GM12878 (cell line): ENCODE measurements at regions not wholly inside any gene's neighbourhood (a gene's known extent, or its start where the extent isn't known, plus 50 kb on each side); places are given as distances from the start of the nearest gene placed in this dataset.

Experiments used
- ATAC-seq: fragments of 200-7000 bp; cut with Tn5 transposase; 3 replicates; pipeline ENCODE4 v1.9.1; 2020; ENCODE audit warnings: mild to moderate bottlenecking, moderate library complexity
- BruUV-seq: library from RNA; stranded (reverse); fragments of 400-500 nt; replicated peaks from 2 replicates; lab custom pipeline; 2021; lab: Mats Ljungman, UMichigan
- CTCF ChIA-PET: fragments of 300-600 bp; sonication (Branson Sonifier 250); formaldehyde crosslinking; extraction: SDS; loops from one replicate; lab custom pipeline; 2021; ENCODE audit warnings: inconsistent platforms; lab: Yijun Ruan, JAX
- POLR2A ChIA-PET: fragments of 350-600 bp; formaldehyde crosslinking; extraction: SDS; loops from one replicate; lab custom pipeline; 2021; ENCODE audit warnings: inconsistent platforms; lab: Charles Lee
- RAD21 ChIA-PET: fragments of 300-600 bp; sonication (Branson Sonifier 250); formaldehyde crosslinking; loops from one replicate; lab custom pipeline; 2023; ENCODE audit warnings: antibody characterized with exemption; ENCODE audit not compliant: unreplicated experiment; lab: Charles Lee
- SMC1A ChIA-PET: fragments of 300-600 bp; sonication (Branson Sonifier 250); formaldehyde crosslinking; loops from one replicate; lab custom pipeline; 2023; ENCODE audit not compliant: unreplicated experiment, uncharacterized antibody; lab: Charles Lee
- DNase-seq: peaks from one replicate; pipeline ENCODE4 v3.0.0-alpha.2; 2011; ENCODE audit warnings: low read depth, low spot score
- FAIRE-seq: peaks from 3 replicates; lab custom pipeline; 2011; peaks lifted over from hg19 to GRCh38; lab: Jason Lieb, UNC
- H2AFZ ChIP-seq: 2 replicates; pipeline ENCODE4 v1.6.0; 2011; ENCODE audit warnings: low read depth, low read length, control low read depth; ENCODE audit not compliant: control insufficient read depth
- H3K27ac ChIP-seq: 2 replicates; pipeline ENCODE4 v1.5.1; 2011; ENCODE audit warnings: control low read depth; ENCODE audit not compliant: control insufficient read depth, insufficient read depth
- H3K27me3 ChIP-seq, 2 experiments: replicated peaks in 1 of 2; 2 replicates each; pipeline versions ENCODE4 v1.6.0 to v1.6.1; 2011; ENCODE audit warnings: low read length in 1 of 2; ENCODE audit not compliant: control insufficient read depth in 2 of 2, insufficient read depth in 2 of 2
- H3K36me3 ChIP-seq, 2 experiments: 2 replicates each; pipeline ENCODE4 v1.5.1; 2011; ENCODE audit warnings: low read length in 1 of 2; ENCODE audit not compliant: control insufficient read depth in 2 of 2, insufficient read depth in 2 of 2
- H3K4me1 ChIP-seq: 2 replicates; pipeline ENCODE4 v1.6.1; 2011; ENCODE audit warnings: mild to moderate bottlenecking, low read length, moderate library complexity, mixed read lengths; ENCODE audit not compliant: control insufficient read depth, insufficient read depth
- H3K4me2 ChIP-seq: 2 replicates; pipeline ENCODE4 v1.6.0; 2011; ENCODE audit warnings: control low read depth; ENCODE audit not compliant: control insufficient read depth, insufficient read depth
- H3K4me3 ChIP-seq: fragments of 200-600 bp; sonication (generic); 2 replicates; pipeline ENCODE4 v1.5.1; 2016
- H3K79me2 ChIP-seq: 2 replicates; pipeline ENCODE4 v1.6.0; 2011; ENCODE audit warnings: low read length; ENCODE audit not compliant: control insufficient read depth, insufficient read depth
- H3K9ac ChIP-seq: 2 replicates; pipeline ENCODE4 v1.8.0; 2011; ENCODE audit warnings: low read length, control low read depth, mixed read lengths; ENCODE audit not compliant: control insufficient read depth, insufficient read depth
- H3K9me3 ChIP-seq: replicated peaks from 3 replicates; pipeline ENCODE4 v1.5.1; 2011; ENCODE audit warnings: mild to moderate bottlenecking, low read length; ENCODE audit not compliant: control insufficient read depth, insufficient read depth
- H4K20me1 ChIP-seq: 2 replicates; pipeline ENCODE4 v1.6.0; 2011; ENCODE audit not compliant: control insufficient read depth, insufficient read depth
- ASH2L ChIP-seq: fragments of 300-600, 200-600 bp; sonication (generic); IDR thresholded peaks from 2 replicates; pipeline ENCODE4 v1.6.1; 2017; ENCODE audit warnings: low read depth, mild to moderate bottlenecking, borderline replicate concordance
- CEBPZ ChIP-seq: fragments of 150-350 bp; IDR thresholded peaks from 2 replicates; pipeline ENCODE4 v1.6.1; 2016; ENCODE audit warnings: low read depth, low read length
- CHD2 ChIP-seq: IDR thresholded peaks from 2 replicates; pipeline ENCODE4 v1.6.1; 2011; ENCODE audit warnings: low read depth, low read length, improper control_type of control experiment, borderline replicate concordance
- HDAC2 ChIP-seq: fragments of 200-600 bp; sonication (generic); IDR thresholded peaks from 2 replicates; pipeline ENCODE4 v1.6.1; 2017
- HDGF ChIP-seq: fragments of 450-650 bp; IDR thresholded peaks from 2 replicates; pipeline ENCODE4 v1.6.1; 2016; ENCODE audit warnings: antibody characterized with exemption
- KLF5 ChIP-seq: fragments of 450-650 bp; IDR thresholded peaks from 2 replicates; pipeline ENCODE4 v1.6.1; 2014; ENCODE audit warnings: mild to moderate bottlenecking; ENCODE audit not compliant: partially characterized antibody
- REST ChIP-seq: IDR thresholded peaks from 2 replicates; pipeline ENCODE4 v1.6.1; 2012; ENCODE audit warnings: mild to moderate bottlenecking, low read depth, low read length
- SP1 ChIP-seq: IDR thresholded peaks from one replicate; pipeline ENCODE4 v1.6.1; 2011; ENCODE audit warnings: low read depth, low read length
- SRF ChIP-seq, 2 experiments: IDR thresholded peaks; 2 replicates each; pipeline ENCODE4 v1.6.1; 2011; ENCODE audit warnings: low read depth in 2 of 2, low read length in 2 of 2, mild to moderate bottlenecking in 1 of 2, moderate library complexity in 1 of 2
- STAT1 ChIP-seq: fragments of 450-650 bp; conservative IDR thresholded peaks from 2 replicates; pipeline ENCODE4 v1.6.1; 2014; ENCODE audit warnings: antibody characterized with exemption, mild to moderate bottlenecking
- ZNF207 ChIP-seq: fragments of 450-650 bp; IDR thresholded peaks from 2 replicates; pipeline ENCODE4 v1.6.1; 2014; ENCODE audit warnings: antibody characterized with exemption, mild to moderate bottlenecking, borderline replicate concordance
- ZNF24 ChIP-seq: fragments of 450-650 bp; IDR thresholded peaks from 2 replicates; pipeline ENCODE4 v1.6.1; 2017; ENCODE audit warnings: antibody characterized with exemption, mild to moderate bottlenecking
- ZZZ3 ChIP-seq: IDR thresholded peaks from 2 replicates; pipeline ENCODE4 v1.6.1; 2011; ENCODE audit warnings: low read depth; ENCODE audit not compliant: control insufficient read depth, insufficient read length
- WGBS: methylation state at CpG from one replicate; pipeline ENCODE4 v1.1.6; 2016; ENCODE audit warnings: low lambda C conversion rate; ENCODE audit not compliant: insufficient replicate concordance, insufficient coverage; ENCODE audit errors: missing lambda C conversion rate; 5-methylcytosine and 5-hydroxymethylcytosine counted together
- in situ Hi-C: fragments of 300-500 bp; cut with MboI; formaldehyde crosslinking; loops from 9 replicates; pipeline ENCODE4 v1.14.3; 2018; ENCODE audit warnings: mixed read lengths
- intact Hi-C: fragments of 100-400 bp; cut with micrococcal nuclease; formaldehyde crosslinking; loops from one replicate; pipeline ENCODE4 v1.14.2; 2022; ENCODE audit not compliant: unreplicated experiment
- TF ChIP-seq, protein P1 (sequence below), 3 experiments: IDR thresholded peaks in 2 of 3; conservative IDR thresholded peaks in 1 of 3; 2 replicates each; pipeline ENCODE4 v1.5.1; 2011; ENCODE audit warnings: low read depth in 3 of 3, low read length in 3 of 3, mild to moderate bottlenecking in 3 of 3, control low read depth in 2 of 3, moderate library complexity in 2 of 3, inconsistent platforms in 1 of 3, mixed read lengths in 1 of 3; ENCODE audit not compliant: control insufficient read depth in 2 of 3, insufficient read depth in 1 of 3; ENCODE audit errors: extremely low read depth in 1 of 3
- TF ChIP-seq, protein P2 (sequence below): fragments of 450-650 bp; IDR thresholded peaks from 2 replicates; pipeline ENCODE4 v1.6.1; 2017; ENCODE audit warnings: mild to moderate bottlenecking

DNA sequence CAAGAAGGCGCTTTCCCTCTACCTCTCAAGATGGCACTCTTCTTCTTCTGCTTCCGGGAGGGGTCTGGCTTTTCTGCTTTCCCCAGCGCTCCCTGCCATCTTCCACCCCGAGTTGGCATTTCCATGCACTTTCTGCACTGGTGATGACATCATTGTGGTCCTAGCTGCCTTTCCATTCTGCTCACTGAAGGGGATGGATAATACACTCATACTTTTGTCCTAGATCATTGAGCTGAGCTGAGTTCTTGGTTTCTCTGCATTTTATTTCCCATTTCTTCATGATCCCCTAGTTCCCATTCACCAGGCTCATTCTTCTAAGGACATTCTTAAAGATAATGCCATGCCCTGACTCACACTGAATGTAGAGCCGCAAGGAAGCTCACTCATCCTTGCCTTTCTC is 96.7 kb downstream of the EDN1 start:
- RAD21 ChIA-PET = no interaction called here
- BruUV-seq = no TSS peak
- Histone ChIP-seq H3K4me1 (peaks cover 11% of the 10 kb centered on the region), H3K9me3 (no peaks in the 10 kb centered on the region; the same call in 1 of the 3 replicates), H3K4me3 (no peak overlapping the region), H3K27ac (no peak overlapping the region), H3K36me3 (no peaks in the 10 kb centered on the region), H3K4me2 (no peak overlapping the region), H3K27me3 (no peaks in the 10 kb centered on the region), H3K9ac (no peak overlapping the region), H4K20me1 (no peaks in the 10 kb centered on the region), H2AFZ (no peak overlapping the region), H3K79me2 (no peaks in the 10 kb centered on the region)
- CTCF ChIA-PET = no interaction called here
- intact Hi-C loops (no loop called here), in situ Hi-C loops (no loop called here)
- FAIRE-seq (no peak), ATAC-seq (no peak), DNase-seq (no peak)
- POLR2A ChIA-PET = no interaction called here
- SMC1A ChIA-PET = interaction anchor here (1.0 kb wide), 1 partner anchor 24 kb away, joined by 3 read pairs; no protein-coding TSS in a partner anchor
- WGBS = 39% methylated on average over 5 of the region's 5 CpGs
- no peak for TF ChIP-seq HDGF
- no peak for TF ChIP-seq HDAC2
- no peak for TF ChIP-seq ZZZ3
- no peak for TF ChIP-seq STAT1
- TF ChIP-seq, protein P1, sequence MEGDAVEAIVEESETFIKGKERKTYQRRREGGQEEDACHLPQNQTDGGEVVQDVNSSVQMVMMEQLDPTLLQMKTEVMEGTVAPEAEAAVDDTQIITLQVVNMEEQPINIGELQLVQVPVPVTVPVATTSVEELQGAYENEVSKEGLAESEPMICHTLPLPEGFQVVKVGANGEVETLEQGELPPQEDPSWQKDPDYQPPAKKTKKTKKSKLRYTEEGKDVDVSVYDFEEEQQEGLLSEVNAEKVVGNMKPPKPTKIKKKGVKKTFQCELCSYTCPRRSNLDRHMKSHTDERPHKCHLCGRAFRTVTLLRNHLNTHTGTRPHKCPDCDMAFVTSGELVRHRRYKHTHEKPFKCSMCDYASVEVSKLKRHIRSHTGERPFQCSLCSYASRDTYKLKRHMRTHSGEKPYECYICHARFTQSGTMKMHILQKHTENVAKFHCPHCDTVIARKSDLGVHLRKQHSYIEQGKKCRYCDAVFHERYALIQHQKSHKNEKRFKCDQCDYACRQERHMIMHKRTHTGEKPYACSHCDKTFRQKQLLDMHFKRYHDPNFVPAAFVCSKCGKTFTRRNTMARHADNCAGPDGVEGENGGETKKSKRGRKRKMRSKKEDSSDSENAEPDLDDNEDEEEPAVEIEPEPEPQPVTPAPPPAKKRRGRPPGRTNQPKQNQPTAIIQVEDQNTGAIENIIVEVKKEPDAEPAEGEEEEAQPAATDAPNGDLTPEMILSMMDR (IDR thresholded peaks at IDR 0.05 in 2 of 3, conservative IDR thresholded peaks at IDR 0.05 in 1 of 3; ENCODE audit: control insufficient read depth in 2 of 3, extremely low read depth in 1 of 3, insufficient read depth in 1 of 3, low read depth in 3 of 3, low read length in 3 of 3) = no peak
- no peak for TF ChIP-seq SP1
- TF ChIP-seq ZNF24 = no peak
- TF ChIP-seq KLF5 = no peak
- TF ChIP-seq, protein P2, sequence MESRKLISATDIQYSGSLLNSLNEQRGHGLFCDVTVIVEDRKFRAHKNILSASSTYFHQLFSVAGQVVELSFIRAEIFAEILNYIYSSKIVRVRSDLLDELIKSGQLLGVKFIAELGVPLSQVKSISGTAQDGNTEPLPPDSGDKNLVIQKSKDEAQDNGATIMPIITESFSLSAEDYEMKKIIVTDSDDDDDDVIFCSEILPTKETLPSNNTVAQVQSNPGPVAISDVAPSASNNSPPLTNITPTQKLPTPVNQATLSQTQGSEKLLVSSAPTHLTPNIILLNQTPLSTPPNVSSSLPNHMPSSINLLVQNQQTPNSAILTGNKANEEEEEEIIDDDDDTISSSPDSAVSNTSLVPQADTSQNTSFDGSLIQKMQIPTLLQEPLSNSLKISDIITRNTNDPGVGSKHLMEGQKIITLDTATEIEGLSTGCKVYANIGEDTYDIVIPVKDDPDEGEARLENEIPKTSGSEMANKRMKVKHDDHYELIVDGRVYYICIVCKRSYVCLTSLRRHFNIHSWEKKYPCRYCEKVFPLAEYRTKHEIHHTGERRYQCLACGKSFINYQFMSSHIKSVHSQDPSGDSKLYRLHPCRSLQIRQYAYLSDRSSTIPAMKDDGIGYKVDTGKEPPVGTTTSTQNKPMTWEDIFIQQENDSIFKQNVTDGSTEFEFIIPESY = no peak
- no peak for TF ChIP-seq CEBPZ
- TF ChIP-seq REST = no peak
- TF ChIP-seq CHD2 = no peak
- TF ChIP-seq ZNF207 = no peak
- TF ChIP-seq ASH2L = no peak
- TF ChIP-seq SRF (IDR thresholded peaks at IDR 0.05; ENCODE audit: low read depth in 2 of 2, low read length in 2 of 2) = no peak
